ENCODE measurements at regions not wholly inside any gene's neighbourhood (a gene's known extent, or its start where the extent isn't known, plus 50 kb on each side); places are given as distances from the start of the nearest gene placed in this dataset.
A peak's percentile ranks its signal among the peaks of the same experiment; 100 is the strongest.

DNA sequence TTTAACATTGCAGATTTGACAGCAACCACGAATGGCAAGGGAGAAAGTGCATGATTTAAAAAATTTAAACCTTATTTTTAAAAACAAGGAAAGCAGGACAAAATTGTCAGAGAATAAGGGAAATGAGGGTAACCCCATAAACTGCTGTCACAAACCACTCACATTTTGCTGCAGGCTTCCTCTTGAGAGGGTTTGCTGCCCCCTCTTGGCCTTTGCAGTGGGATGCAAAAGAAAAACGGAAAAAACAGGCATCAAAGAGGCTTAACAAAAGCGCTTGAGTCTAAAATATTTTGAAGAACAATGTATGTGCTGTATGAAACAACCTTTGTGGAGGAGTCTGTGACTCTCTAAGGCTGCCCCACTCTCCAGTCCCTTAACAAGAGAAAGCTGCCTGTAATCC, 91.6 kb downstream of the TMX3 start:
- DNase-seq (ENCODE audit: low read depth) = peak; percentile 64

DNA sequence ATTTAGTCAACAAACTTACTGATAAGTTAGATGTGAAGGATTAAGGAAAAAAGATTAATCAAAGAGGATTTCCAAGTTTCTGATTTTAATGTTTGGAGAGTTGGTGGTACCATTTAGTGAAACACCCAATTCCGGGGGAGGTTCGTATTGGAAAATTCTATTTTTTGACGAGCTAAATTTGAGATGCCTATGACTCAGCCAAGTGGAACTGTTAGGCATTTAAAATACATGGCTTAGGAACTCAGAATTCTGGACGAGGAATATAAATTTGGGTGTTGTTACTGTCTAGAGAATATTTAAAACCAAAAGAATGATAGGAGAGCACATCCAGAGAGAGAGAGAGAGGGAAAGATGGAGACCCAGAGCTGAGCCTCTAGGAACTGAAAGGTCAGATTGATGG, 103.6 kb downstream of the TMX3 start:
- no peak for DNase-seq (ENCODE audit: low read depth)

DNA sequence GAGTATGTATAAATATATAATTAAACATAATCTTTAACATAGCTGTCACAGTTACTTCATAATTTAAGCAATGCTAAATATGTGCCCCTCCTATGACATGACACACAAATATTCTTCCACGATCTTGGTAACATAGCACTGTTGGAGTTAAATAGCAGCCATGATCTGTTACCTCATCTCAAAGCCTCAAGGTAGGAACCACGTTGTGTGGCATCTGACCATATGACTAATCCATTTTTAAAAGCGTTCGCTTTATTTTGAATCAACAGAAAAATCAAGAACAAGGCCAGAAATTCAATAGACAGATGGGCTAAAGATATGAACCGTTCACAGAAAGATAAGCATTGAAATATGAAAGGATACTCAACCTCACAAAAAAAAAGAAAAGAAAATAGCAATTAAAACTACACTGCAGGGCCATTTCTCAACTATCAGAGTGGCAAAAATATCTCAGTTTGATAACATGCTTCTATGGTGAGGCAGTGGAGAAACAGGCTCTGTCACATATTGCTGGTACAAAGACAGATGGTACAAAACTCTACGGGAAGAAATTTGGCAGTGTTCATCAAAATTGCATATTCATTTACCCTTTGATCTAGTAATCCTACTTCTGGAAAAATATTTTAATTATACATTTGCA, 105.9 kb downstream of the TMX3 start:
- DNase-seq (ENCODE audit: low read depth) = no peak

DNA sequence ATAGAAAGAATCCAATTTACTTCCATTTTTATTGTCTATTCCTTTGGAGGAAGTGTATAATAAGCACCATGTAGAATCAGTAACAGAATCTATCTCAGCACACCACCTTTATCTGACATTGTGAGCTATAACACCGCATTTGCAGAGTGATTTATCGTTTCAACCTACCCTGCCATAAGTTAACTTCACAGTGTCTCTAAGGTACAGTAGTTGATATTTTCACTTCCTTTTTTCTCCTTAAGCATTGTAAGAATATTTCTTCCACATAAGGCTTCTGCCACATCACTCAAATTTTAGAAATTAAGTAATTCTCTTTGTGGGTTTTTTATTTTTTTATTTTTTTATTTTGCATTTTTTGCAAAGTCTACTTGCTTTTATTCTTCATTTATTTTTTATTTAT, 107.1 kb downstream of the TMX3 start:
- no peak for DNase-seq (ENCODE audit: low read depth)

DNA sequence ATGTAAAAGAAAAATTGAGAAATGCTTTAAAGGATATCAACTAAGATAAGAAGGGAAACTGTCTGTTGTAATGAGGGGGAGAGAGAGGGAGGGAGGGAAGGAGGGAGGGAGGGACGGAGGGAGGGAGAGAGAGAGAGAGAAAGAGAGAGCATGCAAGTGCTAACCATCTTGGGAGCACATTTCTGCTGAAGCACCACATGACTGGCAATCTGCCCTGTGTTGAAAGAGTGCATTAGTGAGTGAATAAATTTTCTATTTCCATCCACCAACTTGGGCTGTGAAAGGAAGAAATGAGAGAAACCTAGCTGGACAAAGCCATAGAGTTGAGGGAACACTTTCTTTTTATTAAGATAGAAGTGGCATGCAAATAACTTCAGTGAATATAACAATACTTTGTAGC, 110.7 kb downstream of the TMX3 start:
- DNase-seq (ENCODE audit: low read depth) = no peak

DNA sequence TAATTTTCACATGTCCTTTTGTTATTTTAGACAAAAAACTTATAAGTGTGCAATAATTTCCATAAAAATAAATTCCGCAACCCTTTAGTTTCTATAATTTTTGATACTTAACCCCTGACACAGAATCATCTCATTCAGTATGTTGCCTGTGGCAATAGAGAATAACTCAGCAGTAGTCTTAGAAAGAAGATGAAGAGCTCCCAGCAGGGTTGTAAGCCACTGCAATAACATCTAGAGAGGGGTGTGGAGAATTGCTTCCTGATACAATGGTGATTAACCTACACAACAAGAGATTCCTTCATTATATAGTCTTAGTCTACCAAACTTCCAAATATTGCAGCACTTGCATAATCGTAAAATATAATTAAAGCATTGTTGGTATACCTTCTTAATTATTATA, 118.9 kb downstream of the TMX3 start:
- no peak for DNase-seq (ENCODE audit: low read depth)

DNA sequence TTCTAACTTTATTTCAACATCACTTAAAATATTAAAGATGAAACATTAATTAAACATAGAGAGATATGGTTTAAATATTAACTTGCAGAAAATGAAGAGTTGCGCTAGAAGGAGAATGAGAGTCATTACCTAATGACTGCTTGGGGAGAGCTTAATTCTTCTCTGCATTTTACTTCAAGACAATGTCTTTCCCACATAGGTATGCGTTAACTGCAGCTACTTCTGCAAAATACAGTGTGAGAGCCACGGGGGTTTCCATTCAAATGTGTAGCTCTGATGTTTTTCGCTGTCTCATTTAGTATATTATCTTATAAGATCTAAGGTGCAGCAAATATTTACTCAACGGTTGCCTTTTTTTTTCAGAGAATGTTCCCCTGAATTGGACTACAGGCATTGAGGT, 126.7 kb downstream of the TMX3 start:
- DNase-seq (ENCODE audit: low read depth) = no peak

DNA sequence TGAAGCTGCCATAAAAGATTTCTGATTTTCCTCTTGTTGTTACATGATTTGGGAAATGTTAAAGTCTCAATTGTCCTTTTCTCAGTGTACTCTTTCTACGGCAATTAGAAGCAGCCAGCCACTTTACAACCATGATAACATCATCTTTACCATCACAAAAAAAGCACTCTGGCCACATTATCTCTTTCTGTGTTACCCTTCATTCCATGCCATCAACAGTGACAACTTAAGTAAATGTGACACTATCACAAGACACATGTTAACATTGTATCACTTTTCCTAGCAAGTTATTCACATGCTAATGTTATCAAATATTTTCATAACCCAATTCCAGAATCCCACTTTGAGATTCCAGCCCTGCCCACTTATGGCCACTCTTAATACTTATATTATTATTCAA, 131.2 kb downstream of the TMX3 start:
- no peak for DNase-seq (ENCODE audit: low read depth)

DNA sequence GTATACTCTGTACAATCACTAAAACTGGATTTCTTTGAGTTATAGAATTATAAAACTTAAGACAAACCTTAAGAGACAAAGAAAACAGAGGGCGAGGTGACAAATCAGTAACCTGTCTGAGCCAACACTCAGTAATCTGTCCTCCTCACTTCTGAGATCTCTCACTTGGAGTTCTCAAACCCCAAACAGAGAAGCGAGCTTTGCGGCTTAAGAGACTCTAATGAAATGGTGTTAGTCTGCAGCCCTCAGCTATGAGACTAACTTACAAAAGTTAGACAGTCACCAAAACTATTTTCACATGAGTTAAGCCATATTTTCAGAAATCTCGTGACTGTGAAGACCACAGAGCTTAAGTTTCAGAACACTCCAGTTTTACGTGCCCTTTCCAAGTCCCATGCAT, 140.6 kb downstream of the TMX3 start:
- DNase-seq (ENCODE audit: low read depth) = no peak

DNA sequence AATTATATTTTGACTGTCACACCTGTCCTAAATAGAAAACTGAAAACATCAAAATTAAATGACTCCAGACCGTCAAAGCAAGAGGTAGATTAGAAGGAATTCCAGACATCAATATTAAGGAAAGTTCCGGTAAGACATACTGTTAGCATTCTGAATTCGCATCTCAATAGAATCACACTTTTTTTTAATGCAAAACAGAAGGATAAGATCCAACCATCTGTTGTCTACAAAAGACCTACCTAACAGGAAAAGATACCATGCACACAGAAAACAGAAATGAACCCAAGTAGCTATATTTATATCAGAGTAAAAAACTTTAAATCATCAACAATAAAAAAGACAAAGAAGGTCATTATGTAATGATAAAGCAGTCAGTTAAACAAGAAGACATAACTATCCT, 145.0 kb downstream of the TMX3 start:
- no peak for DNase-seq (ENCODE audit: low read depth)

DNA sequence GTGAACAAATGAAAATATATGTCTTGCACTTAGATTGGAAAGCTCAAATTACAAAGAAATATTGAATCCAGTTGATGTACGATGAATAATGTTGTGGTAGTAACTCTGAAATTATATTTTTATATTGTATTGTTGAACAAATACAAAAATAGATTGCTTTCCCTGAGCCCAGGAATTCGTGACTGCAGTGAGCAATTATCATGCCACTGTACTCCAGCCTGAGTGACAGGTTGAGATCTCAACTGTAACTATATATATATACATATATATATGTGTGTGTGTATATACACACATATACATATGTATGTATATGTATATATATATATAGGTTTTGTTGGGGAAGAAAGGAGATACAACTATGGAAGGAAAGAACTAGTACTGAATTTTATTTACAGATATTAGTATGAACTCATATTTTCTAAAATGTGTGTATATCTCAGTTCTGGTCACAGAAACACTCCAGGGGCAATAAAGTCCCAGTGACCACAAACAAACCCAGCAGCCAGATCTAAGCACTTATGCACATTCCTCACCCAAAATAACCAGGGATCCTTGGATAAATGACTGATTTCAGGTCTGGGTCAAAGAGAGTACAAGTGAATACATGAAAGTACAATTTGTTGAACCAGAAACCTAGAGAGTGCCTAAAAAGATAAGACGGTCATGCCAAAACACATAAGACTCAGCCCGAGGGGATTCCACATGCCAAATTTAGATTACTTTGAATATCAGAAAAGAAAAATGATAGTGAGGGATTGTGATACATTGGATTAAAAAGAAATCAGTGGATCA, 146.3 kb downstream of the TMX3 start:
- no peak for DNase-seq (ENCODE audit: low read depth)

DNA sequence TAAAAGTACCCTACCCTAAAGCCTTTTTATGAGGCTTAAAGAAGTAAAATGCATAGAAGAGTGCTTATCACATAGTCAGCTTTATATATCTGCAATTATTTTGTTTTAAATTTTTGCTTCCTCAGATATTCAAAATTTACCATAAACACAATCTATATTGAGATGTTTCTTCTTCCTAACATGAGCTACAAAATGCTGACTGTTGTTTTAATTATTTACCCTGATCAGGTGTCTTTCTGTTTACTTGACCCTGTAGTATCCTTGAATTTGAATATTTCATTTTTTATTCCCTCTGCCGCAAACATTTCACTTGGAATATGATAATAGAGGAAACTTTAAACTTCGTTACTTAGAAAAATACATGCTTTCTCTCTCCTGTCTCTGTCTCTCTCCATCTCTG, 147.9 kb downstream of the TMX3 start:
- no peak for DNase-seq (ENCODE audit: low read depth)

DNA sequence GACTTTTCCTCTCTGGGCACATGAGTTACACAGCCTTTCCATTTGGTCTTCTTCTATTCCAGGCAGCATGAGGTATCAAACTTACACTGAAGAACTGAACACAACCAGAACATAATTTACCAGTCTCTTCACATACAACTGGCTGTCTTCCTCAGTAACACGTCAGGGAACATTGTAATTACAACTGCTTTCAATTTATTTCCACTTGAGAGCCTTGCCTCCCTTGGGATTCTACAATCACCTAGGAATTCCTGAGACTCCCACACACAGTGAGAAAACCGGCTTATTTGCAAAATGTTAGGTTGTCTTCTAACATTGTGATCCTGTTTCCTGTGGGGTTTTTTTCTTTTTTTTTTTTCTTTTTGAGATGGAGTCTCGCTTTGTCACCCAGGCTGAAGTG, 149.9 kb downstream of the TMX3 start:
- DNase-seq (ENCODE audit: low read depth) = no peak

DNA sequence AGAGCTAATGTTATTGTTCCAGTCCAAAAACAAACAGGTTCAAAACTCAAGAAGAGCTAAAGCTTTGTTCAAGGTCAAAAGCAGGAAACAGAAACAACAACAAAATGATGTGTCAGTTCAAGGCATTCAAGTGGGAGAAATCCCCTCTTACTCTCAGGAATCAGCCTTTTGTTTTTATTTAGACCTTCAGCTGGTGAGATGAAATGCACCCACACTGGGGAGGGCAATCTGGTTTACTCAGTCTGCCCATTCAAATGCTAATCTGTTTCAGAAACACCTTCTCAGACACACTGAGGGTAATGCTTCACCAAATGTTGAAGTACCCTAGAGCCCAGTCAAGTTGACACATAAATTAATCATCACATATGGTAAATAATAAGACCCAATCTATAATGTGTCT, 150.6 kb downstream of the TMX3 start:
- DNase-seq (ENCODE audit: low read depth) = no peak

DNA sequence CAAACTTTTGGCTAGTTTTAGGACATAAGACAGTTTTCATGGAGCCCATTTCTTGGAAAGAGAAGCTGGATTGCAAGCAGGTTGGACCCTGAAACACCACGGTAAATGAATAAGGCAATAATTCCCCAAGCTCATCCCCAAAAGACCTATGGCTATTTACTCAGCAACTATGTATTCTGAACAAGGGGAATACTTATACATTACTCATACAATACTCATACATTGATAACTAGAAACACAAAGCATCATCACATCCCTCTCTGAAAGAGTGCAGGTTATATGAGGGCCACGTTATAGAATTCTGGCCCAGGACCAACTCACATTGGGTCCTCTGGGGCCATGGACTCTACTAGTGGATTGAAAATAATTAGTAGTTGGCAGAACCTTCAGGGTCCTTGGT, 154.8 kb downstream of the TMX3 start:
- no peak for DNase-seq (ENCODE audit: low read depth)

DNA sequence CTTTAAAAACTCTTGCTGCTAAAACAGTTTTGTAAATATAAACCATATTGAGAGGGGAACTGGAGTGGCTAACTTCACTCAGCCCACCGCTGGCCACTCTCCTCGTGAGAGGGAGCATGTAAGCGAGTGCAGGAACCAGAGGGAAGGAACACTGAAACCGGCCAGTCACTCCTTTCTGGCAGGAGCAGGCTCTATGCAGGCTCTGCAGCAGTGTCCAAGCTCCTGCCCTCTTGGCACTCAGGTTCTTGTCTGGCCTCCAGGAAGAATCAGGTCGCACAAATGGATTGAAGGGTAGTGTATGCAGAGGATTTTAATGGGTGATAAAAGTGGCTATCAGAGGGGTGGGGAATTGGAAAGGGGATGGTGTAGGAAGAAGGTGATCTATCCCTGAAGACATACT, 157.7 kb downstream of the TMX3 start:
- DNase-seq (ENCODE audit: low read depth) = no peak

DNA sequence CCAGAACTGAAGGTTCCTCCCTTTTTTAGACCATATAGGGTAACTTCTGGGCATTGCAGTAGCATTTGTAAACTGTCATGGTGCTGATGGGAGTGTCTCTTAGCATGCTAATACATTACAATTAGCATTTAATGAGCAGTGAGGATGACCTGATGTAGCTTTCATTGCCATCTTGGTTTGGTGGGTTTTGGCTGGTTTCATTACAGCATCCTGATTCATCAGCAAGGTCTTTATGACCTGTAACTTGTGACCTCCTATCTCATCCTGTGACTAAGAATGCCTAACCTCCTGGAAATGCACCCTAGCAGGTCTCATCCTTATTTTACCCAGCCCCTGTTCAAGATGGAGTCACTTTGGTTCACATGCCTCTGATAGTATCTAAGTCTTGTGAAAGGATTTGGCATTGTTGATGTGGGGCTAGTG, 159.0 kb downstream of the TMX3 start:
- peak; percentile 71 for DNase-seq (ENCODE audit: low read depth)

DNA sequence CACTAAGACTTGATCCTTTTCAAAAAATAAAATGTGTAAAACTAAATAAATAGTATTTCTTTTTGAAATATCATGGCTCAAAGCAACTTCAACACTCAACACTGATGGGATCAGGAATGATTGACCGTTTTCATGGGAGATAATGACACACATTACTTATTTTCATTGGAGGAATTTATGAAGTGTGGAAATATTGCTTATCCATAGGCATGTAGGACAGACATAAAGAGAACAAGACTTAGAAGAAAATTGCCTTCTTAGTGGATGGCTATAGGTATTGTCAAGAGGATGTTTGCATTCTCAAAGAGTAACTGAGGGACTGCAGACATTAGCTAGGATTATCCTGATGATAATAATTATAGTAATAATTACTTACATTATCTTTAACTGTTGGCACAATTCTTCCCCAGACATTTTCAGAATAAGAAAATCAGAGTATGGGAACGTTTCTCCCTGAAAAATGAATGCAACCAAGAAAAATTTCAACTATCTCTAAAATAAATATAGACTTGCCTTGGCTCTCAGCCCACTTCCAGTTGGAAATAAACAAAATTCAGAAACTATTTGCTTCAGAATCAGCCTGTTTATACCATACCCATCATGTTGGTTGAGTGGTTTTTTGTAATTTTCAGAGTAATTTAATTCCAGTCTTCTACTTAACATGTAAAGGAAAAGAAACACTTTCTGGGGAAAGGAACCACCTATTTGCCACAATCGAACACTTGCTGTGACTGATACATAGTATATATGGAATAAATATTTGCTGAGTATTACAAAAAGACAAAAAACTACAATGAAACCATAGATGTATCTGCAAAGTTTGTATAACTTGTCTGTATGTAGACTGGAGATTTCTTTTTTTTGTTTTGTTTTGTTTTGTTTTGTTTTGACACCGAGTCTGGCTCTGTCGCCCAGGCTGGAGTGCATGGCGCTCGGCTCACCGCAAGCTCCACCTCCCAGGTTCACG, 165.7 kb downstream of the TMX3 start:
- DNase-seq (ENCODE audit: low read depth) = no peak

DNA sequence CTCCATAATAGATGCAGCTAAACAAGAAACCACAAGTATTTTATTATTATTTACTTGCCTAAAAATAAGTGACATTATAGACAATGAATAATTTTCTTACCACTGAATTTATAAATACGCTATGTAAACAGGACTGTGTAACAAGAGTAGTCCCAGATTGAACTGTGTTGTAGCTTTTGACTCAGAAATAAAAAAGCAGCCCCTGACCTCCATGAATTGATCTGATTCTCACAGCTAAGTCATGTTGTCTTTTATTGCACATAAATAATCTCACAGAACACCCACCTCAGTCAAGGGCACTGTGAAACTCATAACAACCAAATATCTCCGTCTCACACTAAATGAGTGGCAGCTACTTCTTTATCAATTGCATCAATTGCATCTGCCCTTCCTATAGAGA, 171.6 kb downstream of the TMX3 start:
- DNase-seq (ENCODE audit: low read depth) = no peak

DNA sequence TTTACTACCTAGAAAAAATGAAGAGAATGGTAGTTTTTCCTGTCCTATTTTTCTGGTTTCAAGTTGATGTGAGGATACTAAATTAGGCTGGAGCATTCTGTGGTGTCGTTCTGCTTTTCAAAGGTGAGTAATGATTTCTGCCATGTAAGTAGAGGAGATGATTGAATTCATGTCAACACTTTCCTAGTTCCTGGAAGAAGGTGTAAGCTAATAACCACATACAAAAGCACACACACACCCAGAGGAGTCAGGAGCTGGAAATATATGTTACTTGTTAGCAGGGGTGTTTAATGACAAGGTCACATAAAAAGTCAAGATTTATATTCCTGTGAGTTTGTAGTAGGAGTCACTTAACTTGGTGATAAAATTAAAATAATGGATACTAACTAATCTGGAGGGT, 172.1 kb downstream of the TMX3 start:
- no peak for DNase-seq (ENCODE audit: low read depth)

DNA sequence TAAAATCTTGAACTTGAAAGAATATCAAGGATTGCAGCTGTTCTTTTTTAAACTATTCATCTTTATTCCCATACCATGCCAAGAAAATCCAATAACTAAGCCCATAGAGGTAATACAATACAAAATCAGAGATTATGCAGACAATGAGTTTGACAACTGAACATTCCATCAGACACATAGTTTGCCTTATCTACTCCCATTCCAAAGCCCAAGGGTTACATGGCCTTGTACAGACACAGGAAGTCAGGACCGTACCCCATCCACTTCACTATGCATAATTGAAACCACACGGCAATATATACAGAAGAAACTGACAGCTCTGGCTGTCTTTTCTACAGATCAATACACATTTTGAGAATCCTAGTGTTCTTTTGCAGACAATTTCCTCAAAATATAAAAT, 181.3 kb downstream of the TMX3 start:
- DNase-seq (ENCODE audit: low read depth) = no peak

DNA sequence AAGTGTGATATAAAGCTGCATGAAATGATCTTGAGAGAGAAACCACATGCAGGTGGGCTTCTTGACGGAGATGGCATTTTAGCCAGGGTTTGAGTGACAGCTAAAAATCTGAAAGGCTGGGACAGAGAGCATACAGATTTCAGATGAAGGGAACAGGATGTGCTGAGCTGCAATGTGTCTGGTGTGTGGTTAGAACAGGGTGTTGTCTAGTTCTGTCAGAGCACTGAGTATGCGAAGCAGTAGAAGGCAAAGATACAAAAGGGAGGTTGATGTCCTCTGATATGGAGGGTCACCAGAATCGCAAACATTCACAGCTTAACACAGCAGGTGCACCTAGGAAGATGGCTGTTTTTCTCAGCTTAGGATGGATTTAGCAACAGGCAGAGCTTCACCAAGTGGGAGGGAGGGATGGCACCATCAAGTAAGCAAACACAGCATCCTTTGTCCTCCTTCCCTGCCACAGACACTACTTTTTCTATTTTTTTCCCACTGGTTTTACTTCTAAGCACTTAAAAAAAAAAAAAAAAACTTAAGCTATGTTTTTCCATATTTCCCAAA, 182.5 kb downstream of the TMX3 start:
- no peak for DNase-seq (ENCODE audit: low read depth)
